HG03575 (cell line): ENCODE measurements at regions not wholly inside any gene's neighbourhood (a gene's known extent, or its start where the extent isn't known, plus 50 kb on each side); places are given as distances from the start of the nearest gene placed in this dataset.

Source experiments
- ATAC-seq: cut with Tn5 transposase; IDR thresholded peaks from one replicate; pipeline ENCODE4 v1.9.1; 2021; ENCODE audit not compliant: unreplicated experiment, insufficient number of reproducible peaks, low FRiP score; ENCODE audit errors: extremely low read depth

- no peak for ATAC-seq
These were observed 124.7 kb downstream of the GPAT3 start for GRCh38 chr4:83660578-83660977.

- ATAC-seq, result no peak
These were observed 122.9 kb downstream of the GPAT3 start for GRCh38 chr4:83658806-83659205.

- no peak for ATAC-seq
These were observed 121.4 kb downstream of the GPAT3 start for GRCh38 chr4:83657336-83657735.
